ENCODE measurements at regions not wholly inside any gene's neighbourhood (a gene's known extent, or its start where the extent isn't known, plus 50 kb on each side); places are given as distances from the start of the nearest gene placed in this dataset.

DNA sequence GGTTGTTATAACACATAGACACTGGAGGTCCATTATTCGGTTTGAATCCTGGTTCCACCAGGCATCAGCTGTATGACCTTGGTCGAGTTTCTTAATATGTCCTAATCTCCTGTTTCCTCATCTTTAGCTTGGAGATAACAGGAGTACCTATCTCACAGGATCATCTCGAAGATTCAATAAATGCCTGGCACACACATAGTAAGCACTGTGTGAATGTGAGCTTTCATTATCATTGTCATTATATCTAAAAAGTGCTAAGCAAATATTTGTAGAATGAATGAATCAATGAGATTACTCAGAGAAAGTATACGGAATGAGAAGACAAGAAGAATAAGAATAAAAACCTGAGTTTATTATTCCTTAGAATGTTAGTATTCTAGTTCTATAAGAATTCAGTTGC, 227.4 kb upstream of the CFAP20DC start:
- ATAC-seq, result no peak
- ChIA-PET POLR2A (no interaction called here), CTCF (interaction anchor here (1.1 kb wide), 1 partner anchor 10 kb away, joined by 3 read pairs; no protein-coding TSS in a partner anchor)
- H3K4me3 ChIP-seq, result no peak overlapping the region
- TF ChIP-seq HOXB13 (CRISPR knock-in tag; IDR thresholded peaks at IDR 0.05; ENCODE audit: low read depth), result no peak
- TF ChIP-seq MAX (IDR thresholded peaks at IDR 0.05), result no peak
- TF ChIP-seq, protein P1, sequence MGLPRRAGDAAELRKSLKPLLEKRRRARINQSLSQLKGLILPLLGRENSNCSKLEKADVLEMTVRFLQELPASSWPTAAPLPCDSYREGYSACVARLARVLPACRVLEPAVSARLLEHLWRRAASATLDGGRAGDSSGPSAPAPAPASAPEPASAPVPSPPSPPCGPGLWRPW (IDR thresholded peaks at IDR 0.05), result no peak
- TF ChIP-seq RNF2 (IDR thresholded peaks at IDR 0.05; ENCODE audit: borderline replicate concordance, low read depth), result no peak
- TF ChIP-seq, protein P2, sequence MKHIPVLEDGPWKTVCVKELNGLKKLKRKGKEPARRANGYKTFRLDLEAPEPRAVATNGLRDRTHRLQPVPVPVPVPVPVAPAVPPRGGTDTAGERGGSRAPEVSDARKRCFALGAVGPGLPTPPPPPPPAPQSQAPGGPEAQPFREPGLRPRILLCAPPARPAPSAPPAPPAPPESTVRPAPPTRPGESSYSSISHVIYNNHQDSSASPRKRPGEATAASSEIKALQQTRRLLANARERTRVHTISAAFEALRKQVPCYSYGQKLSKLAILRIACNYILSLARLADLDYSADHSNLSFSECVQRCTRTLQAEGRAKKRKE (CRISPR knock-in tag; IDR thresholded peaks at IDR 0.05; ENCODE audit: low read depth), result no peak
- TF ChIP-seq HMGXB4 (CRISPR knock-in tag; IDR thresholded peaks at IDR 0.05; ENCODE audit: borderline replicate concordance), result no peak
- TF ChIP-seq, protein P3, sequence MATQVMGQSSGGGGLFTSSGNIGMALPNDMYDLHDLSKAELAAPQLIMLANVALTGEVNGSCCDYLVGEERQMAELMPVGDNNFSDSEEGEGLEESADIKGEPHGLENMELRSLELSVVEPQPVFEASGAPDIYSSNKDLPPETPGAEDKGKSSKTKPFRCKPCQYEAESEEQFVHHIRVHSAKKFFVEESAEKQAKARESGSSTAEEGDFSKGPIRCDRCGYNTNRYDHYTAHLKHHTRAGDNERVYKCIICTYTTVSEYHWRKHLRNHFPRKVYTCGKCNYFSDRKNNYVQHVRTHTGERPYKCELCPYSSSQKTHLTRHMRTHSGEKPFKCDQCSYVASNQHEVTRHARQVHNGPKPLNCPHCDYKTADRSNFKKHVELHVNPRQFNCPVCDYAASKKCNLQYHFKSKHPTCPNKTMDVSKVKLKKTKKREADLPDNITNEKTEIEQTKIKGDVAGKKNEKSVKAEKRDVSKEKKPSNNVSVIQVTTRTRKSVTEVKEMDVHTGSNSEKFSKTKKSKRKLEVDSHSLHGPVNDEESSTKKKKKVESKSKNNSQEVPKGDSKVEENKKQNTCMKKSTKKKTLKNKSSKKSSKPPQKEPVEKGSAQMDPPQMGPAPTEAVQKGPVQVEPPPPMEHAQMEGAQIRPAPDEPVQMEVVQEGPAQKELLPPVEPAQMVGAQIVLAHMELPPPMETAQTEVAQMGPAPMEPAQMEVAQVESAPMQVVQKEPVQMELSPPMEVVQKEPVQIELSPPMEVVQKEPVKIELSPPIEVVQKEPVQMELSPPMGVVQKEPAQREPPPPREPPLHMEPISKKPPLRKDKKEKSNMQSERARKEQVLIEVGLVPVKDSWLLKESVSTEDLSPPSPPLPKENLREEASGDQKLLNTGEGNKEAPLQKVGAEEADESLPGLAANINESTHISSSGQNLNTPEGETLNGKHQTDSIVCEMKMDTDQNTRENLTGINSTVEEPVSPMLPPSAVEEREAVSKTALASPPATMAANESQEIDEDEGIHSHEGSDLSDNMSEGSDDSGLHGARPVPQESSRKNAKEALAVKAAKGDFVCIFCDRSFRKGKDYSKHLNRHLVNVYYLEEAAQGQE (IDR thresholded peaks at IDR 0.05), result no peak
- TF ChIP-seq ZFP36 (IDR thresholded peaks at IDR 0.05; ENCODE audit: borderline replicate concordance, partially characterized antibody), result no peak
- no peak for TF ChIP-seq CHD2 (IDR thresholded peaks at IDR 0.05; ENCODE audit: low read length, partially characterized antibody)
- 9% methylated on average over 4 of the region's 4 CpGs for WGBS (ENCODE audit: missing lambda C conversion rate)
- FAIRE-seq, result no peak
- H3K4me2 ChIP-seq, result no peak overlapping the region
- no peak overlapping the region for H3K27ac ChIP-seq
- no peaks in the 10 kb centered on the region for H3K9me3 ChIP-seq
- no peaks in the 10 kb centered on the region for H3K4me1 ChIP-seq
- DNase-seq (ENCODE audit: low read depth in 1 of 2, low spot score in 1 of 2), result no peak

DNA sequence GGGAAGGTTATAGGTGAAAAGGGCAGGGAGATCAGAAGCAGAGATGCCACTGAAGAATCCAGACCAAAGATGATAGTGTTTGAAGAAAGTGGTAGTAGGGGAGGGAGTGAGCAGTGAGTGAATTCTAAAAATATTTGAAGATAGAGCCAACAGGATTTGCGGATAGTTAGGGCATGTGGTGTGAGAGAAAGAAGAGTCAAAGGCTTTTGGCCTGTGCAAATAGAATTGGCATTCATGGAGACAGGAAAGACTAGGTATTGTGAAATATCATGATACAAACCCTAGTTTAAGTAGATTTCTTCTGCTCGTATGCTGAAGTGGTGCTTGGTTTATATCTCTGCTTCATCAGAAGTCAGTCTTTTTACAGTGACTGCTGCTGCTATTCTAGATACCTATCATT, 224.2 kb upstream of the CFAP20DC start:
- ChIA-PET CTCF (interaction anchor here (1.0 kb wide), 1 partner anchor 249 kb away, joined by 3 read pairs; no protein-coding TSS in a partner anchor), POLR2A (no interaction called here)
- Histone ChIP-seq H3K9me3 (no peaks in the 10 kb centered on the region), H3K4me1 (no peaks in the 10 kb centered on the region), H3K4me3 (no peak overlapping the region), H3K4me2 (no peak overlapping the region), H3K27ac (no peak overlapping the region)
- ATAC-seq, result no peak
- no peak for DNase-seq (ENCODE audit: low read depth in 1 of 2, low spot score in 1 of 2)
- WGBS (ENCODE audit: missing lambda C conversion rate), result 74% methylated on average over 2 of the region's 2 CpGs
- TF ChIP-seq CTCF (IDR thresholded peaks at IDR 0.05), result no peak
- TF ChIP-seq RCOR1 (IDR thresholded peaks at IDR 0.05; ENCODE audit: low read depth, low read length), result no peak
- no peak for TF ChIP-seq SREBF2 (IDR thresholded peaks at IDR 0.05)
- no peak for TF ChIP-seq FOSL2 (IDR thresholded peaks at IDR 0.05)
- no peak for TF ChIP-seq FOSL2 (CRISPR knock-in tag; IDR thresholded peaks at IDR 0.05)
- TF ChIP-seq PHF8 (IDR thresholded peaks at IDR 0.05; ENCODE audit: borderline replicate concordance, low read depth), result no peak
- no peak for TF ChIP-seq POLR2AphosphoS2 (conservative IDR thresholded peaks at IDR 0.05; ENCODE audit: low read length)
- no peak for TF ChIP-seq CEBPB (IDR thresholded peaks at IDR 0.05)
- TF ChIP-seq CBX8 (IDR thresholded peaks at IDR 0.05), result no peak
- TF ChIP-seq, protein P4, sequence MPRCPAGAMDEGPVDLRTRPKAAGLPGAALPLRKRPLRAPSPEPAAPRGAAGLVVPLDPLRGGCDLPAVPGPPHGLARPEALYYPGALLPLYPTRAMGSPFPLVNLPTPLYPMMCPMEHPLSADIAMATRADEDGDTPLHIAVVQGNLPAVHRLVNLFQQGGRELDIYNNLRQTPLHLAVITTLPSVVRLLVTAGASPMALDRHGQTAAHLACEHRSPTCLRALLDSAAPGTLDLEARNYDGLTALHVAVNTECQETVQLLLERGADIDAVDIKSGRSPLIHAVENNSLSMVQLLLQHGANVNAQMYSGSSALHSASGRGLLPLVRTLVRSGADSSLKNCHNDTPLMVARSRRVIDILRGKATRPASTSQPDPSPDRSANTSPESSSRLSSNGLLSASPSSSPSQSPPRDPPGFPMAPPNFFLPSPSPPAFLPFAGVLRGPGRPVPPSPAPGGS (IDR thresholded peaks at IDR 0.05), result no peak
- TF ChIP-seq JUNB (IDR thresholded peaks at IDR 0.05), result no peak
- TF ChIP-seq KDM5A (IDR thresholded peaks at IDR 0.05), result no peak
- TF ChIP-seq GATA3 (IDR thresholded peaks at IDR 0.05; ENCODE audit: borderline replicate concordance), result no peak
- no peak for TF ChIP-seq RAD21 (conservative IDR thresholded peaks at IDR 0.05 in 1 of 2, IDR thresholded peaks at IDR 0.05 in 1 of 2)
- TF ChIP-seq ZFP36 (IDR thresholded peaks at IDR 0.05; ENCODE audit: borderline replicate concordance, partially characterized antibody), result no peak
- TF ChIP-seq EHF (CRISPR knock-in tag; IDR thresholded peaks at IDR 0.05), result no peak
- TF ChIP-seq NPAS2 (CRISPR knock-in tag; IDR thresholded peaks at IDR 0.05; ENCODE audit: borderline replicate concordance), result no peak
- TF ChIP-seq HMGXB4 (CRISPR knock-in tag; IDR thresholded peaks at IDR 0.05; ENCODE audit: borderline replicate concordance), result no peak
- FAIRE-seq, result no peak
